ENCODE measurements at regions not wholly inside any gene's neighbourhood (a gene's known extent, or its start where the extent isn't known, plus 50 kb on each side); places are given as distances from the start of the nearest gene placed in this dataset.

DNA sequence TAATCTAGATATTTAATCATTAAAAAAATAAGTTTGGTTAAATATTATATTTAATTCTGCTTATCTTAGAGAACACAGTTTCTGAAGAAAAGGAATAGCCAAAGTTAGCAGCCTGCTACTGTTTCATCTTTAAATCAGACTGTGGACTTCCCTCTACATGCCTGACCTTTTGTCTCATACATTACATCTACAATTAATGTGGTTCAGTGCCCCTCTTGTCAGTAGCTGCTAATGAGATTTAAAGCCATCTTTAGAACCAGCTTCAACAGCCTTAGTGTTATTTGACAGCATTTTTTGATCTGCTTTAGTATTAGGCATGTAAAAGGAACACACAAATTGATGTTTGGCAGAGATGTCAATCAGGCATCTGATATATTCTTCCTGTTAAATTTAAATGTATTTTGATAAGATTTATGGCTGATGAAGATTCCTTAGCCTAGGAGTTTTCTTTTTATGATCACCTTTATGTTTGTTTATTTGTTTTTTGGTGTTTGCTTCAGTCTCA, 1925.8 kb upstream of the PRR20A start:
- TF ChIP-seq, protein P1, sequence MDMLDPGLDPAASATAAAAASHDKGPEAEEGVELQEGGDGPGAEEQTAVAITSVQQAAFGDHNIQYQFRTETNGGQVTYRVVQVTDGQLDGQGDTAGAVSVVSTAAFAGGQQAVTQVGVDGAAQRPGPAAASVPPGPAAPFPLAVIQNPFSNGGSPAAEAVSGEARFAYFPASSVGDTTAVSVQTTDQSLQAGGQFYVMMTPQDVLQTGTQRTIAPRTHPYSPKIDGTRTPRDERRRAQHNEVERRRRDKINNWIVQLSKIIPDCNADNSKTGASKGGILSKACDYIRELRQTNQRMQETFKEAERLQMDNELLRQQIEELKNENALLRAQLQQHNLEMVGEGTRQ (CRISPR knock-in tag; IDR thresholded peaks at IDR 0.05) = no peak
- TF ChIP-seq CTCF (IDR thresholded peaks at IDR 0.05) (no peak), MXD4 (CRISPR knock-in tag; IDR thresholded peaks at IDR 0.05; ENCODE audit: borderline replicate concordance) (no peak), TEAD4 (CRISPR knock-in tag; IDR thresholded peaks at IDR 0.05) (no peak)
